ENCODE measurements at regions not wholly inside any gene's neighbourhood (a gene's known extent, or its start where the extent isn't known, plus 50 kb on each side); places are given as distances from the start of the nearest gene placed in this dataset.

GRCh38 chr4:25538430-25538829, 117.2 kb upstream of the SLC34A2 start:
- Histone ChIP-seq H3K79me2 (ENCODE audit: insufficient read depth, low read length) (no peaks in the 10 kb centered on the region), H3K9ac (ENCODE audit: low read length) (no peak overlapping the region), H3K4me1 (ENCODE audit: insufficient read depth, low read length) (peaks cover 3% of the 10 kb centered on the region), H3K9me3 (ENCODE audit: insufficient read depth, low read depth, low read length) (no peaks in the 10 kb centered on the region), H2AFZ (ENCODE audit: low read depth, low read length) (no peak overlapping the region), H3K4me2 (ENCODE audit: low read length) (no peak overlapping the region), H4K20me1 (ENCODE audit: insufficient read depth, low read length) (no peaks in the 10 kb centered on the region), H3K4me3 (ENCODE audit: insufficient read depth, low read depth, low read length) (no peak overlapping the region), H3K36me3 (ENCODE audit: insufficient read depth, low read length) (no peaks in the 10 kb centered on the region), H3K27me3 (ENCODE audit: insufficient read depth, low read length) (no peaks in the 10 kb centered on the region), H3K27ac (ENCODE audit: low read depth, low read length) (no peak overlapping the region)
- FAIRE-seq (no peak), DNase-seq (ENCODE audit: low read depth) (no peak)
- no peaks in the 10 kb centered on the region for H3K36me3 Mint-ChIP-seq (ENCODE audit: low read depth, unreplicated experiment)
- no peak overlapping the region for H3K27ac Mint-ChIP-seq (ENCODE audit: unreplicated experiment)
- no peak overlapping the region for H3K4me3 Mint-ChIP-seq (ENCODE audit: unreplicated experiment)
- peaks cover 4% of the 10 kb centered on the region for H3K4me1 Mint-ChIP-seq (ENCODE audit: low read depth, unreplicated experiment)
- peaks cover 4% of the 10 kb centered on the region for H3K27me3 Mint-ChIP-seq (ENCODE audit: low read depth, unreplicated experiment)
- H3K9me3 Mint-ChIP-seq (ENCODE audit: unreplicated experiment), result no peaks in the 10 kb centered on the region
- no peak for TF ChIP-seq EZH2 (IDR thresholded peaks at IDR 0.05; ENCODE audit: insufficient read depth, low read length)
- no peak for TF ChIP-seq CTCF (IDR thresholded peaks at IDR 0.05; ENCODE audit: insufficient read depth, low read depth, low read length)

- Mint-ChIP-seq H3K27ac (ENCODE audit: unreplicated experiment) (no peak overlapping the region), H3K27me3 (ENCODE audit: low read depth, unreplicated experiment) (peaks cover 4% of the 10 kb centered on the region), H3K4me3 (ENCODE audit: unreplicated experiment) (no peak overlapping the region), H3K9me3 (ENCODE audit: unreplicated experiment) (no peaks in the 10 kb centered on the region), H3K36me3 (ENCODE audit: low read depth, unreplicated experiment) (no peaks in the 10 kb centered on the region), H3K4me1 (ENCODE audit: low read depth, unreplicated experiment) (peaks cover 4% of the 10 kb centered on the region)
- Histone ChIP-seq H3K4me2 (ENCODE audit: low read length) (no peak overlapping the region), H3K9ac (ENCODE audit: low read length) (no peak overlapping the region), H4K20me1 (ENCODE audit: insufficient read depth, low read length) (no peaks in the 10 kb centered on the region), H3K27me3 (ENCODE audit: insufficient read depth, low read length) (no peaks in the 10 kb centered on the region), H3K9me3 (ENCODE audit: insufficient read depth, low read depth, low read length) (no peaks in the 10 kb centered on the region), H2AFZ (ENCODE audit: low read depth, low read length) (no peak overlapping the region), H3K4me3 (ENCODE audit: insufficient read depth, low read depth, low read length) (no peak overlapping the region), H3K4me1 (ENCODE audit: insufficient read depth, low read length) (peaks cover 3% of the 10 kb centered on the region), H3K79me2 (ENCODE audit: insufficient read depth, low read length) (no peaks in the 10 kb centered on the region), H3K27ac (ENCODE audit: low read depth, low read length) (no peak overlapping the region), H3K36me3 (ENCODE audit: insufficient read depth, low read length) (no peaks in the 10 kb centered on the region)
- FAIRE-seq (no peak), DNase-seq (ENCODE audit: low read depth) (no peak)
- TF ChIP-seq CTCF (IDR thresholded peaks at IDR 0.05; ENCODE audit: insufficient read depth, low read depth, low read length) (no peak), EZH2 (IDR thresholded peaks at IDR 0.05; ENCODE audit: insufficient read depth, low read length) (no peak)
Measured at GRCh38 chr4:25539241-25539640, 116.4 kb upstream of the SLC34A2 start.

GRCh38 chr4:25540734-25541133, 114.9 kb upstream of the SLC34A2 start:
- TF ChIP-seq CTCF (IDR thresholded peaks at IDR 0.05; ENCODE audit: insufficient read depth, low read depth, low read length) (no peak), EZH2 (IDR thresholded peaks at IDR 0.05; ENCODE audit: insufficient read depth, low read length) (no peak)
- no peak overlapping the region for H3K9ac ChIP-seq (ENCODE audit: low read length)
- H3K27me3 ChIP-seq (ENCODE audit: insufficient read depth, low read length), result no peaks in the 10 kb centered on the region
- no peak overlapping the region for H2AFZ ChIP-seq (ENCODE audit: low read depth, low read length)
- no peaks in the 10 kb centered on the region for H3K36me3 ChIP-seq (ENCODE audit: insufficient read depth, low read length)
- Mint-ChIP-seq H3K9me3 (ENCODE audit: unreplicated experiment) (no peaks in the 10 kb centered on the region), H3K27me3 (ENCODE audit: low read depth, unreplicated experiment) (peaks cover 8% of the 10 kb centered on the region), H3K27ac (ENCODE audit: unreplicated experiment) (no peak overlapping the region), H3K4me1 (ENCODE audit: low read depth, unreplicated experiment) (no peaks in the 10 kb centered on the region), H3K36me3 (ENCODE audit: low read depth, unreplicated experiment) (no peaks in the 10 kb centered on the region), H3K4me3 (ENCODE audit: unreplicated experiment) (no peak overlapping the region)
- H3K4me1 ChIP-seq (ENCODE audit: insufficient read depth, low read length), result no peaks in the 10 kb centered on the region
- H3K27ac ChIP-seq (ENCODE audit: low read depth, low read length), result no peak overlapping the region
- FAIRE-seq, result no peak
- no peaks in the 10 kb centered on the region for H4K20me1 ChIP-seq (ENCODE audit: insufficient read depth, low read length)
- DNase-seq (ENCODE audit: low read depth), result no peak
- no peak overlapping the region for H3K4me2 ChIP-seq (ENCODE audit: low read length)
- no peaks in the 10 kb centered on the region for H3K9me3 ChIP-seq (ENCODE audit: insufficient read depth, low read depth, low read length)
- no peak overlapping the region for H3K4me3 ChIP-seq (ENCODE audit: insufficient read depth, low read depth, low read length)
- no peaks in the 10 kb centered on the region for H3K79me2 ChIP-seq (ENCODE audit: insufficient read depth, low read length)

Data from astrocyte (in vitro differentiated cells and primary cell).